ENCODE measurements at regions not wholly inside any gene's neighbourhood (a gene's known extent, or its start where the extent isn't known, plus 50 kb on each side); places are given as distances from the start of the nearest gene placed in this dataset.
"Not testable (repeated sequence)": the region's sequence is repeated elsewhere in the genome, so short reads cannot be mapped to it uniquely, and the experiment has no call there.

- DNase-seq, result no peak
These were observed 137.2 kb upstream of the PELI2 start for GRCh38 chr14:55980970-55981369.

- no peak for DNase-seq
These were observed 132.1 kb upstream of the PELI2 start for GRCh38 chr14:55986069-55986468.

- DNase-seq, result no peak
These were observed 117.4 kb upstream of the PELI2 start for GRCh38 chr14:56000846-56001245.

GRCh38 chr14:56002342-56002741 lies 115.9 kb upstream of the PELI2 start:
- no peak for DNase-seq

- no peak for DNase-seq
These were observed 115.2 kb upstream of the PELI2 start for GRCh38 chr14:56002876-56003625.

GRCh38 chr14:56004323-56004722 lies 113.9 kb upstream of the PELI2 start:
- DNase-seq, result no peak

- DNase-seq, result peak; percentile 67
These were observed 113.4 kb upstream of the PELI2 start for GRCh38 chr14:56004786-56005185.

GRCh38 chr14:56005191-56006053 lies 112.8 kb upstream of the PELI2 start:
- peak; percentile 73 for DNase-seq

GRCh38 chr14:56007491-56007890 lies 110.7 kb upstream of the PELI2 start:
- DNase-seq, result not testable (repeated sequence)

- DNase-seq, result no peak
These were observed 110.1 kb upstream of the PELI2 start for GRCh38 chr14:56008150-56008549.

DNA sequence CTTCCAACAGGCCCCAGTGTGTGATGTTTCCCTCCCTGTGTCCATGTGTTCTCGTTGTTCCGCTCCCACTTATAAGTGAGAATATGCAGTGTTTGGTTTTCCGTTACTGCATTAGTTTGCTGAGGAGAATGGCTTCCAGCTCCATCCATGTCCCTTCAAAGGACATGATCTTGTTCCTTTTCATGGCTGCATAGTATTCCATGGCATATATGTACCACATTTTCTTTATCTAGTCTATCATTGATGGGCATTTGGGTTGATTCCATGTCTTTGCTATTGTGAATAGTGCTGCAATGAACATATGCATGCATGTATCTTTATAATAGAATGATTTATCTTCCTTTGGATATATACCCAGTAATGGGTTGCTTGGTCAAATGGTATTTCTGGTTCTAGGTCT lies 109.5 kb upstream of the PELI2 start:
- DNase-seq, result not testable (repeated sequence)

- DNase-seq, result no peak
These were observed 94.5 kb upstream of the PELI2 start for GRCh38 chr14:56023661-56024081.

GRCh38 chr14:56025191-56025590 lies 93.0 kb upstream of the PELI2 start:
- DNase-seq, result no peak

GRCh38 chr14:56026506-56026905 lies 91.7 kb upstream of the PELI2 start:
- DNase-seq, result no peak

GRCh38 chr14:56027421-56027820 lies 90.8 kb upstream of the PELI2 start:
- no peak for DNase-seq

DNA sequence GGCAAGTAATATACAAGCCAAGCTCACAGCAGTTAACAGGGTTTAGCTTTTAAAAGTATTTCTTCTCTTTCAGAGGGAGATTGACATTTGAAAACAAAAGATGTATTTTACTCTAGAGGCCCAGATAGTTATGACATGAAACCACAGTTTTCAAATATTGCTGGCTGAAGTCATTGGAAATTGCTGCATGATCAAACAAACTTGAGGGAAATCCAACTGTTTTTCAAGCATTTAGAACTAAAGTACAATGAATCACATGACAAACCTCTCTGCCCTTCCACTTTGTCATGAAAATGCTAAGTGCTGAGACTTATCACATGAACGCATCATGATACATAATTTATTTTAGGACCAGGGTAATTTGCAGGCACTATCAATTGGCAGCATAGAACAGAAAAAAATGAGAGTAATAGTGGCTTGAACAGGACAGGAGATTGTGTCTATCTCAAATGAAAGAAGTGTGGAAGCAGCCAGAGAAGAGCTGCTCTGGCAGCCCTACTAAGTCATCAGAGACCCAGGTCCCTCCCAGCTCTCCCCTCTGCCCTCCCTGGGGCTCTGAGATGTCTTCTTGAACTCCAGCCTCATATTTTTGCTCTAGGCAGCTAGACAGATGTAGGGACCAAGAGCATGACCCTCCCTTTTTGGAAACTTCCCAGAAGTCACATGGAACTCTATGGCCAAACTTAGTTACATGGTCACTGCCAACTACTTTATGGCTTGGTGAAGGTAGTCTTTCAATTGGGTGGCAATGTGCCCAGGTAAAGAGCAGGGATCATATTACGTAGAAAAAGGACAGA lies 90.1 kb upstream of the PELI2 start:
- no peak for DNase-seq

DNA sequence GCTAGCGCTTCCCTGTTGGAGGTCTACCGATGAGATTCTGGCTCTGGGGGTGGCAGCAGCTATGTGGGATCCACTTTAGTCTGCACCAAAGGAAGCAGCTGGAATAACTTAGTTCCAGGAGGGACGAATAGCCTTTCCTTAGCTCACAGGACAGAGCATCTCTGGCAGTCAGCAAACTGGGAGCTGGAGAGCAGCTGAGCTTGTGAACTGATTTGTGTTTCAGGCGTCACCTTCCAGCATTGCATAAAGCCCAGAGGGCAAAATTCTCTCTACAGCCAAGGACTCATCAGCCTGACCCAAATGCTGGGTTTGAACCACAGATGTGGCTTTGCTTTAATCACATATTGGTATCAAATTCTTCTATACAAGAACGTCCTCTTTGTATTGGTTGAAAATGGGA lies 81.9 kb upstream of the PELI2 start:
- no peak for DNase-seq

DNA sequence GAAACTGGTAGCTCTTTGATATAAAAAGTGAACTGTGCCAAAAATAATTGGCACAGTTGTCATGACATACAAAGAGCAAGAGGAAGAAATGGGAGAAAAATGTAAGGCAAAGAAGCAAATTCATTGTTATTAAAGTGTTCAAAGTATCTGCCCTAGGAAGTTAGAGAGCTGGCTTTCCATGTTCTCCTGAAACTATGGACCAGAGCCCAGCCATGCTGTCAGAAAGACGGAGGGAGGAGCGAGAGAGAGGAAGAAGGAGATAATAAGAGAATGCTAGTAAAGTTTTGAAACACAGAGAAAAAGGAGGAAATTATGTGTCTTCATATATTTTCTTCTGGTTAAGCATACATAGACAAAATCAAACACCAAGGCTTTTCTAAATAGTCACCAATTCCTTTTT lies 78.1 kb upstream of the PELI2 start:
- DNase-seq, result no peak

DNA sequence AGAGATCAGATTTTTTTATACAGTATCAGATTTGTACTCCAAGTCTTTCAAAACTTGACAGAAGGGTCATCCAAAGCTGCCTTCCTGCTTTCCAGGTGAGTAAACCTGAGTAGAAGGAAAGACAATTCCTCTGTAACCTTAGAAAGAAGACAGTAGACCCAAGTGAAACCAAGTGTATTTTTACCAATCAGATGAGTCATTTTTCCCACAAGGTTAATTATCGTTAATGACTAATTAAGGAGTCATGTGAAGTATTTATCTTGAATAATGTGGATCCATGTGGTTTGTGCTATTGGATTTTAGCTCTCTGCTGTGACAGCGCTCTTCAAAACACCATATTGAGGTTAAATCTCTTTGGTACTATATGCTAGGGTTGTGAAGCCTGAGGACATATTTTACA lies 74.0 kb upstream of the PELI2 start:
- no peak for DNase-seq

- DNase-seq, result no peak
These were observed 71.7 kb upstream of the PELI2 start for GRCh38 chr14:56046546-56046945.

DNA sequence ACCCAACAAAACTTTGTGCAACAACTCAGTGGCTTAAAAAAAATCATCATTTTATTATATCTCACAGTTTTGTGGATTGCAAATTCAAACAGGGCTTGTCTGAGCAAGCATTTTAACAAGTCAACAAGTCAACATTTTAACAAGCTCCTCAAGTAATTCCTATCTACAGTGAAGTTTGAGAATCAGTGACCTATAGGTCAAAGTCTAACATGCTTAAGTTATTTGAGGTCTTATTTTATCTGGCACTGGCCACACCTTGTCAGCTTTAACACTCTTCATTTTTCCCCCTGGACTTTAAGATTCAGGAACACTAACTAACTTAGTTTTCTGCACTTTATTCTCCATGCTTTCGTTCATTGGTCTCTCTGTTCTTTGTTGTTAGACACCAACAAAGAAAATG lies 71.2 kb upstream of the PELI2 start:
- DNase-seq, result no peak

- DNase-seq, result no peak
These were observed 68.7 kb upstream of the PELI2 start for GRCh38 chr14:56049536-56049935.

DNA sequence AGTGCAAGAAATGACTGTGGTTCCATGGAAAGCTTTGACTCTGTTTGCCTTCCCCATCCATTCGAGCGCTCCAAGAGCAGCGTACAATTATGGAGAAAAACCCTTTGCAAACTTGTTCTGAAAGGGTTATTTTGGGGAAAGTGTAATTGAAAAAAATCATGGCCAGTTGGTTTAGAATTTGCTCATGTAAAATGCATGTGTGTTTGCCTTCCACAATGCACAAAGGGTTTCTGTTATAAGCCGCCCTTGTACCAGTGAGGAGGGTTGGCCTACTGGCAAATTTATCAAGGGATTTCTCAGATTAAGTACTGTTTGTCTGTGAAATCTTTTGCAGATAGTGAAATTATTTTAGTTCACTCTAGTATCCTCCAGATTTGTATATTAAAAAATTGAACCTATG lies 62.7 kb upstream of the PELI2 start:
- no peak for DNase-seq

All from right forelimb (tissue), 1 donor.